AG04449 (cell line): ENCODE measurements at regions not wholly inside any gene's neighbourhood (a gene's known extent, or its start where the extent isn't known, plus 50 kb on each side); places are given as distances from the start of the nearest gene placed in this dataset.

ENCODE experiments used
- CTCF ChIA-PET: fragments of 350-600 bp; formaldehyde crosslinking; extraction: SDS; loops from one replicate; lab custom pipeline; 2021; ENCODE audit warnings: antibody characterized with exemption; lab: Yijun Ruan, JAX
- POLR2A ChIA-PET: fragments of 400-600, 350-600 bp; formaldehyde crosslinking; extraction: SDS; loops from one replicate; lab custom pipeline; 2020; ENCODE audit warnings: antibody characterized with exemption, inconsistent platforms; lab: Yijun Ruan, JAX
- DNase-seq: peaks from one replicate; pipeline ENCODE4 v3.0.0-alpha.2; 2010; ENCODE audit warnings: low read depth, low spot score
- H3K4me3 ChIP-seq: 2 replicates; pipeline ENCODE4 v1.5.1; 2011; ENCODE audit warnings: low read depth, mild to moderate bottlenecking, control low read depth, low read length
- CTCF ChIP-seq: IDR thresholded peaks from one replicate; pipeline ENCODE4 v1.5.1; 2011; ENCODE audit warnings: mild to moderate bottlenecking, moderate library complexity, low read length, control low read depth, inconsistent platforms; ENCODE audit not compliant: insufficient read depth; ENCODE audit errors: missing control alignments

DNA sequence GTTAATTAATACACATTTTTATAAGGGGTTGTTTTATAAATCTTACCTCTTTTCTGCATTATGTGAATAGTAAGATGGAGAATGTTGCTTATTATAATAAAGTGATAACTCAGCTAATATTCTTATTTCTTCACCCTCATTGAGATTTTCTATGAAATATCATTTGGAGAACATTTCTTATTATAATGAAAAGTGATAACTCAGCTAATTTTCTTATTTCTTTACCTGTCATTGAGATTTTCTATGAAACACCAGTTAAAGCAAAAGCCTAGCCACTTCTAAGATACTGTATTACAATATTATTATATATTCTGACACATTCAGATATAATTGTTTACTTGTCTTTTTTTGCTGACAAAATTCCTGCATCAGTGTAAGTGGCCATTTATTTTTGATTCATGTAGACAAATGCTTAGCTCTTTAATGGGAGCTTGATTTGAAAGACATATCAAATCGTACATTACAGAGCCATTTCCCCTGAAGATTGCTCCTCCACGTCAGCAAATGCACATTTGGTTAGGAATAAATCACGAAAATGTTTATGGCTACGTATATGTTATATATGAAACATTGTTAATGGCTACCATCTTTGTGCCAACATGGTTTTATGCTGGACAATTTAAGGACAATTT lies 427.5 kb downstream of the CHL1 start:
- ChIA-PET CTCF (no interaction called here), POLR2A (no interaction called here)
- no peak overlapping the region for H3K4me3 ChIP-seq
- TF ChIP-seq CTCF, result no peak
- no peak for DNase-seq

GRCh38 chr3:632571-633170 lies 436.1 kb downstream of the CHL1 start:
- H3K4me3 ChIP-seq, result no peak overlapping the region
- peak; percentile 30 for TF ChIP-seq CTCF
- POLR2A ChIA-PET, result no interaction called here
- DNase-seq, result no peak
- CTCF ChIA-PET, result no interaction called here

GRCh38 chr3:634511-634910 lies 437.9 kb downstream of the CHL1 start:
- DNase-seq, result no peak
- no peak overlapping the region for H3K4me3 ChIP-seq
- ChIA-PET POLR2A (no interaction called here), CTCF (no interaction called here)
- no peak for TF ChIP-seq CTCF

DNA sequence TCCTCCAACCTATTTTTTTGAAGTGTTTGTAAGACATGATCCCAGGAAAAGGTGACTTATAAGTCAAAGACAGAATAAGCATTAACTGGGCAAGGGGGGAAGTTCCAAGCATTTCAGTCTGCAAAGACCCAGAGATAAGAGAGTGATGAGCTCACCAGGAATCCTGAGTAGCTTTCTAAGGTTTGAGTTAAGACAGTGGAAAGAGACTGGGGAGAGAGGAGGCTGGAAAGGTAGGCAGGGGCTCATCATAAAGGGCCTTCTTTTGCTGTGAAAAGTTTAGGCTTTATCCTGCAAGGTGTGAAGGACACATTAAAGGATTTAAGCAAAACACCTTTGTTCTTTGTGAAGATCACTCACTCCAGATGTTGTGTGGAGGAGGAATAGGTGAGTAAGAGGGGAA lies 438.8 kb downstream of the CHL1 start:
- ChIA-PET CTCF (no interaction called here), POLR2A (no interaction called here)
- H3K4me3 ChIP-seq, result no peak overlapping the region
- DNase-seq, result no peak
- no peak for TF ChIP-seq CTCF

- no peak overlapping the region for H3K4me3 ChIP-seq
- ChIA-PET POLR2A (no interaction called here), CTCF (no interaction called here)
- TF ChIP-seq CTCF, result no peak
- DNase-seq, result no peak
Measured at GRCh38 chr3:643376-643775, 446.8 kb downstream of the CHL1 start.

- H3K4me3 ChIP-seq, result no peak overlapping the region
- TF ChIP-seq CTCF, result no peak
- ChIA-PET CTCF (no interaction called here), POLR2A (no interaction called here)
- DNase-seq, result no peak
Measured at GRCh38 chr3:655824-656223, 437.0 kb upstream of the CNTN6 start.
